Heart left ventricle (tissue), 16 donors: ENCODE measurements at regions not wholly inside any gene's neighbourhood (a gene's known extent, or its start where the extent isn't known, plus 50 kb on each side); places are given as distances from the start of the nearest gene placed in this dataset.

Source experiments
- ATAC-seq, 4 donors: fragments of 200-7000 bp; cut with Tn5 transposase; one replicate each; pipeline ENCODE4 v1.9.1; 2020 to 2022; ENCODE audit warnings: moderate library complexity in 4 of 4, mild to moderate bottlenecking in 3 of 4, moderate number of reproducible peaks in 1 of 4
- DNase-seq, 5 donors: peaks; one replicate each; pipeline ENCODE4 v3.0.0-alpha.2; 2020
- H3K27ac ChIP-seq, 12 donors: fragments of 200-600 bp; sonication (generic) in 4 of 12; one replicate each; pipeline versions ENCODE4 v1.5.0 to v1.8.0; 2016 to 2022; ENCODE audit warnings: mild to moderate bottlenecking in 2 of 12
- H3K27me3 ChIP-seq, 9 donors: fragments of 200-600 bp; sonication (generic) in 2 of 9; one replicate each; pipeline versions ENCODE4 v1.5.1 to v1.8.0; 2016 to 2022; ENCODE audit warnings: mild to moderate bottlenecking in 3 of 9
- H3K36me3 ChIP-seq, 9 donors: fragments of 200-600 bp; sonication (generic) in 2 of 9; one replicate each; pipeline versions ENCODE4 v1.5.0 to v1.8.0; 2018 to 2022; ENCODE audit warnings: mild to moderate bottlenecking in 2 of 9
- H3K4me1 ChIP-seq, 12 donors: fragments of 200-600 bp; sonication (generic) in 4 of 12; one replicate each; pipeline versions ENCODE4 v1.5.0 to v1.8.0; 2016 to 2022; ENCODE audit warnings: mild to moderate bottlenecking in 3 of 12
- H3K4me3 ChIP-seq, 12 donors: fragments of 200-600 bp; sonication (generic) in 4 of 12; one replicate each; pipeline versions ENCODE4 v1.5.0 to v1.8.0; 2017 to 2022; ENCODE audit warnings: mild to moderate bottlenecking in 9 of 12, moderate library complexity in 4 of 12
- H3K9me3 ChIP-seq, 12 donors: fragments of 200-600 bp; sonication (generic) in 4 of 12; one replicate each; pipeline versions ENCODE4 v1.5.0 to v1.8.0; 2016 to 2022; ENCODE audit warnings: mild to moderate bottlenecking in 1 of 12
- POLR2A ChIP-seq, 2 donors: fragments of 450-650 bp; IDR thresholded peaks; one replicate each; pipeline ENCODE4 v1.6.1; 2017; ENCODE audit warnings: antibody characterized with exemption in 2 of 2, mild to moderate bottlenecking in 2 of 2, moderate library complexity in 2 of 2
- WGBS, 4 donors: extraction: QIAGEN DNeasy Blood & Tissue Kit in 2 of 4; methylation state at CpG; one replicate each; pipeline versions ENCODE4 v1.1.5 to v1.1.7; 2013 to 2018; 5-methylcytosine and 5-hydroxymethylcytosine counted together
- intact Hi-C, 10 donors: fragments of 100-400 bp; cut with DNase I; formaldehyde crosslinking; loops; one replicate each; pipeline versions ENCODE4 v1.11.1 to v1.14.2; 2022
- TF ChIP-seq, protein P1 (sequence below), 12 donors: fragments of 200-600 bp; sonication (generic) in 4 of 12; IDR thresholded peaks; one replicate each; pipeline versions ENCODE4 v1.5.0 to v1.8.0; 2018 to 2022; ENCODE audit warnings: antibody characterized with exemption in 12 of 12, mild to moderate bottlenecking in 5 of 12
- donor health status: ischemic (EF 13 %, LVEDD 7.1; RV severe dilation, severe dysfunction).
- donor health status: healthy with polysubstance abuse.
- donor health status: DM: no; HTN: yes; CAD: no.
- donor health status: DM: no; HTN: no; CAD: no.
- donor health status: ischemic (EF 25% LVEDD 6.9; RV normal size, moderate dysfunction).
- donor health status: ischemic (EF 25% LVEDD 5.7; RV mildly dilated, moderate dysfunction).
- donor health status: healthy.
- donor health status: DM: yes; HTN: yes; CAD: no.
- donor health status: ischemic (EF 35%, LVEDD 5.7; RV mildly dilated, moderate dysfunction).
- donor health status: nonischemic (EF 11% LVEDD 7.7; RV severe dilation, severe dysfunction).
- donor health status: DM: yes; HTN: yes; CAD: no.
- donor health status: PGD.
- donor health status: ischemic (EF 29% LVEDD 5.4; RV normal size, mild dysfunction).
- donor health status: nonischemic (EF 23%, LVEDD 6.1; RV moderate dilation, normal function).

DNA sequence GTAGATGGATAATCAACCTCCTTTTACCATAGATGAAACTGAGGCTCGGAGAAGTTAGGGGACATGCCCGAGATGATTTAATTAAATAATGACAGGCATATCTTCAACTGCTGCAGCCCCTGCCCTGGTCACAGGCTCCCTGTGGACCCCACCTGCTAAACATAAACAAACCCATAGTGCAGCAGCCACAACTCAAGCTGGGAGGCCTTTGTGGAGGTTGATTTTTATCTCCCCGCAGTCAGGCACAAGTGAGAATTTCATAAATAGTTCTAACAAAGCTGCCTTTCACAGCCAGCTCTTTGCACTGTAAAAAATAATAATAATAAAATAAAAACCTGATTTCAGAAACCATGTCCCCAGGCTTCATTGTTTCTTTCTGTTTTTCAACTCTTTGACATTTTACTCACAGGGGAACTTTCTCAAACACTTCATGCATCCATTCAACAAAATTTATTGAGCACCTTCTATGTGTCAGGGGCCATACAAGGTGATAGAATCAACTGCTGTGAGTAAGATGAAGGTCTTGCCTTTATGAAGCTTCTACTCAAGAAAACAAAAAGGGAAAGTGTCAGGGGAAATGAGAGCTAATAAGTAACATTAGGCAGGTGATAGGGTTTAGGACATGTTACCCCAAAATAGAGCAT lies 393.6 kb upstream of the PROK2 start:
- WGBS, 4 donors, result 90 to 97% (median 94%) methylated on average over 3 of the region's 3 CpGs
- ATAC-seq (no peak), DNase-seq (no peak)
- no peak overlapping the region for H3K4me3 ChIP-seq
- peaks cover 0 to 5% (median 0%) of the 10 kb centered on the region in 9 donors for H3K27me3 ChIP-seq
- no peaks in the 10 kb centered on the region for H3K36me3 ChIP-seq
- peaks cover 0 to 46% (median 13%) of the 10 kb centered on the region in 12 donors for H3K4me1 ChIP-seq
- intact Hi-C loops, result no loop called here
- no peak for TF ChIP-seq POLR2A (IDR thresholded peaks at IDR 0.05)
- TF ChIP-seq, protein P1, sequence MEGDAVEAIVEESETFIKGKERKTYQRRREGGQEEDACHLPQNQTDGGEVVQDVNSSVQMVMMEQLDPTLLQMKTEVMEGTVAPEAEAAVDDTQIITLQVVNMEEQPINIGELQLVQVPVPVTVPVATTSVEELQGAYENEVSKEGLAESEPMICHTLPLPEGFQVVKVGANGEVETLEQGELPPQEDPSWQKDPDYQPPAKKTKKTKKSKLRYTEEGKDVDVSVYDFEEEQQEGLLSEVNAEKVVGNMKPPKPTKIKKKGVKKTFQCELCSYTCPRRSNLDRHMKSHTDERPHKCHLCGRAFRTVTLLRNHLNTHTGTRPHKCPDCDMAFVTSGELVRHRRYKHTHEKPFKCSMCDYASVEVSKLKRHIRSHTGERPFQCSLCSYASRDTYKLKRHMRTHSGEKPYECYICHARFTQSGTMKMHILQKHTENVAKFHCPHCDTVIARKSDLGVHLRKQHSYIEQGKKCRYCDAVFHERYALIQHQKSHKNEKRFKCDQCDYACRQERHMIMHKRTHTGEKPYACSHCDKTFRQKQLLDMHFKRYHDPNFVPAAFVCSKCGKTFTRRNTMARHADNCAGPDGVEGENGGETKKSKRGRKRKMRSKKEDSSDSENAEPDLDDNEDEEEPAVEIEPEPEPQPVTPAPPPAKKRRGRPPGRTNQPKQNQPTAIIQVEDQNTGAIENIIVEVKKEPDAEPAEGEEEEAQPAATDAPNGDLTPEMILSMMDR (IDR thresholded peaks at IDR 0.05), result no peak
- H3K27ac ChIP-seq, result no peak overlapping the region
- H3K9me3 ChIP-seq, result peaks cover 0 to 5% (median 0%) of the 10 kb centered on the region in 12 donors

DNA sequence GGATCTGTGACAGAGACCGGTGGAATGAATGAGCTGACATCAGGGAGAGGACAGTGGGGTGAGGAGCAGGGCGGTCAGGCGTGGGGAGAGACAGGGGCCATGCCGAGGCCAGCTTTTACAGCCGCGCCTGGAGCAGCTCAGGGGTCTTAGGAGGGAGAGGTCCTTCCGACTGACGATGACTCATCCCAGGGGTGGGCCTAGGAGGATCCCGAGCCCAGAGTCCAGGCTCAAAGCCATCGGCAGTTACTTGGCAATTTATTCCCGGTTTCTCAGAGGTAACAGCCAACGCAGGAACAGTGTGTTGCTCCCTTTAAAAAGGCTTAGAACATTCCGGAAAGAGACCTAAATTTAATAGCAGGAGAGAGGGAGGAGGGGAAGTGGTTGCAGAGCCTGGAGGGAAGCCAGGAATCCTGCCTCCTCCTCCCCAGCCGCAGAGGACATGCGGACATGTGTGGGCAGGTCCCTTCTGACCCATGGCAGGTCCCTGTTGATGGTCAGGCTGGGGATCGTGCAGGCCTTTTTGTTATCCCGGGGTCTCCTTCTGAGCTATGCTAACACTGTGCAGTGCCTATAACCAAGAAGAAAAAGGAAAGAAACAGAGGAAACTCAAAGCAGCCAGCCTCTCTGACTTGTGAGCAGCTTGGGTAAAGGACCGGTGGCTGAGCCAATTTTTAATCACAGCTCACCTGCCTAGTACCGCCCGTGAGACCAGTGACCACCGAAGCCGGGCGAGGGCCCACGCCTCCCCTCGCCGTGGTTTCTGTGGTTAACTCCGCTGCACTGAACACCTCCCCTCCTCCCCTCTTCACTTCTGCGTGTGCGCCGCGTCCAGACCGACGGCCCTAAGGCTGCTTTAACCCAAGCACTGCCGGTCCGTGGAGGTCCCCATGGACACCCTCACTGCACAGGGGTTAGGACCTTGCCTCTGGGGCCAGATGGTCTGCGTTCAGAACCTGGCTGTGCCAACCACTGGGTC lies 392.4 kb upstream of the PROK2 start:
- Histone ChIP-seq H3K4me3 (peak overlapping the region in 7 of 12 donors; percentile 20 to 42 (median 27)), H3K36me3 (no peaks in the 10 kb centered on the region), H3K27ac (peak overlapping the region in 3 of 12 donors; percentile 10 to 28 (median 25)), H3K9me3 (no peaks in the 10 kb centered on the region), H3K27me3 (peaks cover 0 to 5% (median 0%) of the 10 kb centered on the region in 9 donors), H3K4me1 (peaks cover 0 to 47% (median 14%) of the 10 kb centered on the region in 12 donors)
- TF ChIP-seq POLR2A (IDR thresholded peaks at IDR 0.05), result no peak
- TF ChIP-seq, protein P1 (IDR thresholded peaks at IDR 0.05), result no peak
- intact Hi-C loops, result no loop called here
- ATAC-seq (peak; percentile 46 to 73 (median 66)), DNase-seq (peak; percentile 40 to 70 (median 65))
- WGBS, 4 donors, result 41 to 66% (median 44%) methylated on average over 36 of the region's 36 CpGs

DNA sequence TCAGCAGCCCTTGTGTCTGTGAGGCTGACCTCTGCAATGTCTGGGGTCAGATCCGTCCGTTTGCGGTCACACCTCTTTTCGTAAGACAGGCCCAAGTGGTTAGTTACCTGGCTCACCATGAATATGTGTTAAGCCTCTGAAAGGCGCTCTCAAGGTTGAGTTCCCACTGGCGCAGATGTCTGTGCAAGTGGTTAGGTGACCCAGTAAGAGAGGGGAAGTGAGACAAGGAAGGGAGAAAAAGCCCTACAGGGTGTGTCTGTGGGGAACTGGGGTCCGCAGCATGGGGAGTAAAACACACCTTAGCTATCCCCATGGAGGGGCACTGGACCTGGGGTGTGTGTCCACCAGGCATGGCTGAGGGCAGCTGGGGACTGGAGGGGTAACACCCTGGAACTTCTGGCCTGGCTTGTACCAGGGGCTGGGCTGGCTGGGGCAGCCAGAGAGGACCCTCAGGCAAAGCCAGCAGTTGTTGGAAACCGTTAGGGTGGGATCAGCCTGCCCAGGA lies 391.6 kb upstream of the PROK2 start:
- WGBS, 4 donors, result 83 to 90% (median 90%) methylated on average over 8 of the region's 8 CpGs
- Histone ChIP-seq H3K36me3 (no peaks in the 10 kb centered on the region), H3K27me3 (peaks cover 0 to 5% (median 0%) of the 10 kb centered on the region in 9 donors), H3K9me3 (no peaks in the 10 kb centered on the region), H3K4me1 (peaks cover 0 to 43% (median 16%) of the 10 kb centered on the region in 12 donors), H3K27ac (peak overlapping the region in 3 of 12 donors; percentile 10 to 28 (median 25)), H3K4me3 (peak overlapping the region in 3 of 12 donors; percentile 23 to 42 (median 27))
- no peak for DNase-seq
- peak in 1 of 4 donors; percentile 6 for ATAC-seq
- intact Hi-C loops, result no loop called here
- TF ChIP-seq, protein P1 (IDR thresholded peaks at IDR 0.05), result no peak
- TF ChIP-seq POLR2A (IDR thresholded peaks at IDR 0.05), result no peak
